ENCODE measurements at regions not wholly inside any gene's neighbourhood (a gene's known extent, or its start where the extent isn't known, plus 50 kb on each side); places are given as distances from the start of the nearest gene placed in this dataset.
"Not testable (repeated sequence)": the region's sequence is repeated elsewhere in the genome, so short reads cannot be mapped to it uniquely, and the experiment has no call there.

DNA sequence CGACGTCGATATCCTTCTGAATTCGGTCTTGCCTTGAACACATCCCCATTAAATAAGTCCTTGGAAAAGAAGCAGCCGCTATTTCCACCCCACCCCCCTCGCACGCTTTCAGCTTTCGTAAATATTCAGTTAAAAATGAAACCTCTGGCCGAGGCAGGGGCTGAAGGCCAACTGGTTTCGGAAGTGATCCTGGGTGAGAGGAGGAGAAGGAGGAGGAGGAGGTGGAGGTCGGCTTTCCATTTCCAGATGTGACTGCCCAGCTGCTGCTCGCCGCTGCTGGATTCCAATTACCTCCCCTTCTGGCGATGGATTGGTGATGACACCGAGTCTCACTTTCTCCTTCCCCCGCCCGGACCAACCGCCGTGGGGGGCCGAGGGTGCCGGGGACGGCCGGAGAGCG, 73.1 kb upstream of the NBPF8 start:
- not testable (repeated sequence) for TF ChIP-seq CTCF, POLR2AphosphoS5 (IDR thresholded peaks at IDR 0.05)

Measured in breast epithelium (tissue), 3 donors.